ENCODE measurements at regions not wholly inside any gene's neighbourhood (a gene's known extent, or its start where the extent isn't known, plus 50 kb on each side); places are given as distances from the start of the nearest gene placed in this dataset.
"Not testable (repeated sequence)": the region's sequence is repeated elsewhere in the genome, so short reads cannot be mapped to it uniquely, and the experiment has no call there.

DNA sequence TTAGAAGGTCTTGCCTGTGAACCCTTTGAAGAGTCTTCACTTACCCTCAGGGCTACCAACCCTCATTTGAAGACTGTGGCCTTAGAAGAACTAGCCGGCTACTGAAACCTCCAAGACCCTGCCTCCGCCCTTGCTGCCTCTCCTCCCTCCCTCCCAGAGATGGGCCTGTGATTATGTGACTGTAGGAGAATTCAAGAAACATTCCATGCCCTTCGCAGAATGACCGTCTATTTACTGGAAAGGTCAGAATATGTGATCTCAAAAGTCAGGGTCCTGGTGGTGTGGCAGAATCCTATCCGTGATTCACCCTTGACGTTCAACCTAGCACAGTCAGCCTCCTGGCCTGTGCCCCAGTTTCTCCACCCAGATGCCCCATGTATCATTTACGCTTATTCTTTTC lies 109.6 kb downstream of the CTNND1 start:
- DNase-seq, result no peak

DNA sequence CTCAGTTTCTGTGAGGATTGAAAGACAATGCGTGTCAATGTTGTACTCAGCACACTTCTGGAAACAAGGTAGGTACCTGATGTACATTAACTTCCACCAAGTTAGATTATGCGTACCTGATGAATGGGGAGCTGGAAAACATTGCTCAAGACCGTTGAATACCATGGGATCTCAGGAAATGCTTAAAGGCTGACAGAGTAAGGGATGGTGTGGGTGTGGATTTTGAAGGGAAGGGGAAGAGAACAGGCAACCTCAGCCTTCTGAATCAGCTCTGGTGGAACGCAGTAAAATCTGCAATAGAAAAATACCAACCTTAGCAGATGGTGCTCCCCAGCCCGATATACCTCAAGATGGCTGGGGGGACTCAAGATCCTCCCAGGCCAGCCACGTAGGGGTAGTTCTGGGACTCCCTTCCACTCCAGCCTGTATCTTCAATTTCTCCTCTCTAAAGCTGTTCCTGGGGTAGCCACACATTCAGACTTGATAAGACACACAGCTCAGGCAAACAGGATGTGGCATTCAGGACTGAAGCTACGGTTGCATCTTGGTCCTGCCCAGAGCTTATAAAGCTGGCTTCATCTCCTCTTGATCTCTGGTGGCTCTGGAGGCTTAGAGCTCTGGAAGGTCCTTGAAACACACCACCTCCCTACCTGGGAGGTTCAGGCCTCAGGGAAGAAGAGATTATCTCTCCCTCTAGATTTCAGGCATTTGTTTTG lies 111.8 kb downstream of the CTNND1 start:
- DNase-seq, result no peak

DNA sequence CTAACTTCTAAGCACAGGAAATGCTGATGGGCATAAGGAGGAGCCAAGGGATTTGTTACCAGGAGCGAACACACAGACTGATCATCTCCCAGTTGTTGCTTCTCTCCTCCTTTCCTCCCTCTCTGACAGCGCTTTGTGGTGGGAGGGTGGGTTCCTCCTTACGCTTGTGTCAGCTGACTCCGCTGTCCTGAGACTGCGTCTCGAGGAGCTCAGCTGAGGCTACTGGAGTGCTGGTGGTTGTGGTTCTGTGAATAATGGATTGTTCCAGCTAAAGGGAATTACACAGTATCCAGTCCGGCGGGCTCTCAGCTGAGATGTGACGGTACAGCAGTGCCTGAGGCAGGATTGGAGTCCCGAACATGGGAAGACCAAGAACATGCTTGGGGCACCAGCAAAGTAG lies 113.4 kb downstream of the CTNND1 start:
- DNase-seq, result no peak

DNA sequence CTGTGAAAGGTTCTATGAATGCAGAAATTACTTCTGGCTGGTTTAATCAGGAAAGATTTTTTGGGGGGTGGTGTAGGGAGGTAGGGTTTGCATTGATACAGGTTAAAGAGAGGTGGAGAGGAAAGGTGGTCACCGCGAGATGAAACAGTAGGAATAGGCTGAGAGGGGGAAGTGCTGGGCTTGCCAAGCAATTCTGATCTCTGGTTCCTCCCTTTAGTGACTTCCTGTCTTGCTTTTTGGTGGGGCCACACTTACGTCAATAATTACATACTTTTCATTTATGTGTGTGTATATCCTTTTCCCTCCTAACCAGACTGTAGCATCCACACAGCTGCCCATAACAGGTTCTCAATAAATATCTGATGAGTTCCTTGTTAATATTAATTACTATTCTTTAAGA lies 120.0 kb downstream of the CTNND1 start:
- DNase-seq, result no peak

DNA sequence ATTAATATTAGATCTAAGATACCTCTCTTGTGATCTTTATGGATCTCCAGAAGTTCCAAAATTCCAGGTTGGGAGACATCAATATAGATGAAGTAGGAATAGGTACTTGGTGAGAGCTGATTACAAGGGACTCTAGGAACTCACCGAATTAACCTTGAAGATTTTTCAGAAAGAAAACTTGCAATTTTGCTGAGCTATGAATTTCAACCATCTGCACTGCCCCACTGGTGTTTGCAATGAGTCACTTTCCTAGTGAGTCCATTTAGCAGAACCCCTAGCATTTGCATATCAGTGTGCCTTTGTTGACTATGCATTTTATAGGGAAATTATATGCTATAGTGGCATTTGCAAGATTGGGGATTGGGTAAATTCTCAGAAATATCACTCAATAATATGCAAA lies 122.0 kb downstream of the CTNND1 start:
- DNase-seq, result no peak

DNA sequence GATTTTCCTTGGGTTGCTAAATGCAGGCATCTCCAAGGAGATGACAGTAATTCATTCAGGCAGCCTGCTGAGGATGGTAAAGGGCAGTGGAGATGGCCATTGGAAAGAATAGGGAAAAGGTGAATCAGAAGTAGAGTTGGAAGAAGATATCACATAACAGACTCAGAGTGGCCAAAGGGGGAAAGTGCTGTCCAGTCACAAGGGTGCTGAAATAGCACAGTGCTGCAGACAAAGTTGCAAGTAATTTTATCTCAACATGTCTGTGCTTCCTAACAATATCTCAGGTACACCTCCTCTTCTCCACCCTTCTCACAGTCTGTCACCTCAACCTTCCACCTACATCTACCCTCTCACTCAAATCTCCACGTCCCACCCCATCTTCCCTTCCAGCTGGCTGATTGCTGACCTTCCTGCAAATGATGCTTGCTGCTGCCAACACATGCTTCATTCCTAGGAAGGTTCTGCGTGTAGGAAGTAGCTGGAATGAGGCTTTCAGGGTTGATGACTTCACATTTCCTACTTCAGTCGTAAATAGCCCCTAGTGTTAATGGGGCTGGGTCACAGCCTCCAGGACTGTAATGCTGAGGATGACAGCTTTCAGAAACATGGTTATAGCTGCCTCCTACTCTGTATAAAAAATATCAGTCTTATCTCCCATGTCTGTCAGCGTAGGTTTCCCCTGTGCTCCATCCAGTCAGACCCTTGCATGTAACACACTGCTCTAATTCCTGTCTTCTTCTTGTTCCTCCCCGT lies 123.9 kb downstream of the CTNND1 start:
- DNase-seq, result no peak

DNA sequence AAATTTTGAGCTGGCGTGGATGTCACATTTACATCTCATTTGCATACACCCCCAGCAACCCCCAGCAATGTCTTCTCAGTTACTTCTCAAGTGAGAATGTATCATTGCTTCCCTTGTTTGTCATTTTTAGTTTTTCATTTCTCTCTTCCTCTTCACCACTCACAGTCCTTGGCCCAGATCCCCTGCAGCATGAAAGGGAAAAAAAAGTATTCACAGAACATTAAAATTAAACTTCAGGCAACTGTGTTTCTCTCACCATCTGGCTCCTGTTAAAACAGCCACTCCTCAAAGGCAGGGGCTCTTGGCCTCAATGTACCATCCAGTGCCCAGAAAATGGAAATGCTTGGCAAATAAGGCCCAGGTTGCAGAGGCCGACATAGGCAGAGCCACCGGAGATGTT lies 126.8 kb downstream of the CTNND1 start:
- no peak for DNase-seq

DNA sequence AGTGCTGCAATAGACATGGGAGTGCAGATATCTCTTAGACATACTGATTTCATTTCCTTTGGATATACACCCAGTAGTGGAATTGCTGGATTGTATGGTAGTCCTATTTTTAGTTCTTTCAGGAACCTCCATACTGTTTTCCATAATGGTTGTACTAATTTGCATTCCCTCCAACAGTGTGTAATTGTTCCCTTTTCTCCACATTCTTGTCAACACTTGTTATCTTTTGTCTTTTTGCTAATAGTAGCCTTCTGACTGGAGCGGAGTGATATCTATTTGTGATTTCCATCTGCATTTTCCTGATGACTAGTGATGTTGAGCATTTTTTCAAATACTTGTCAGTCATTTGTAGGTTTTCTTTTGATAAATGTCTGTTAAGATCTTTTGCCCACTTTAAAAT lies 128.9 kb downstream of the CTNND1 start:
- no peak for DNase-seq

DNA sequence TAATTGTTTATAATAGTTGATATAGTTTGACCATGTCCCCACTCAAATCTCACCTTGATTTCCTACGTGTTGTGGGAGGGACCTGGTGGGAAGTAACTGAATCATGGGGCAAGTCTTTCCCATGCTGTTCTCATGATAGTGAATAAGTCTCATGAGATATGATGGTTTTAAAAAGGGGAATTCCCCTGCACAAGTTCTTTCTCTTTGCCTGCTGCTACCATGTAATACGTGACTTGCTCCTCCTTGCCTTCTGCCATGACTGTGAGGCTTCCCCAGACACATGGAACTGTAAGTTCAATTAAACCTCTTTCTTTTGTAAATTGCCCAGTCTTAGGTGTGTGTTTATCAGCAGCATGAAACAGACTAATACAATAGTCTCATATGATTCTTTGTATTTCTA lies 130.5 kb upstream of the OR9Q1 start:
- not testable (repeated sequence) for DNase-seq

DNA sequence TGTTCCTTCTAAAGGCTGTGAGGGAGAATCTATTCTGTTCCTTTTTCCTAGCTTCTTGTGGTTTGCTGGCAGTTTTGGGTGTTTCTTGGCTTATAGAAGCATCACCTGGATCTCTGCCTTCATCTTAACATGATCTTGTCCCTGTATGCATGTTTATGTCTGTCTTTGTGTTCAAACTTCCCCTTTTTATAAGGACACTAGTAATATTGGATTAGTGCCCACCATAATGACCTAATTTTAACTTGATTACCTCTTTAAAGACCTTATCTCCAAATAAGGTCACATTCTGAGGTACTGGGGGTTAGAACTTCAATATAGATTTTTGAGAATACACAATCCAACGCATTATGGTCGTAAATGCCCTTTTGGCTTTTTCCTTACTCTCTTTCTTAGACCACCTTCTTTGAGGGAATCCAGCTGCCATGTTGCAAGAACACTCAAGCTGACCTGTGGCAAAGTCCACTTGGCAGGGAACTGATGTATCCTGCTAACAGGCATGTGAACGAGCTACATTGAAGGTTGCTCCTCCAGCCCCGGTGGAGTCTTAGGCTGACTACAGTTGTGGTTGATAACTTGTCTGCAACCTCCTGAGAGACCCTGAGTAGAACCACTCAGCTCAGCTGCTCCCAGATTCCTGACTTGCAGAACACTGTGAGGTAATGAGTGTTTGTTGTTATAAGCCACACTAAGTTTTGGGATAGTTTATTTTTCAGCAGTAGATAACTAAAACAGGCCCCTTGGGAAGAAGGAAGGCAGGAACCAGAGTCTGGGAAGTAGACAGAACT lies 127.1 kb upstream of the OR9Q1 start:
- DNase-seq, result no peak

DNA sequence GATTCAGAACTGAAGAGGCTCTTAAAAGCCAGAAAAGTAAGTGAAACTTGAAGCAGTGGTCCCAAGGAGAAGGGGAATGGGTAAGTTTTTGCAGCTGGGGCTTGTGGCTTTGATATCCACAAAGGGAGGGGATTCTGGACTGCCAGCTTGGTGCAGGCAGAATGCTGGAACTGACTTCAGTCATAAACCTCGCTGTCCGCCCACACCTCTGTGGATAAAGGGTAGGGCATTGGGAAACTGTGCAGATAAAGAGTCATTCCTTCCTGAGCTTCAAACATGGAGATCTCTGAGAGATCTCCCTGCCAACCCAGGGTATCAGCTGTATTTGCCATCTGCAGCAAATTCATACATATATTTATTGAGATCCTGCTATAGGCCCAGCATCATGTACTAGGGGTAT lies 124.3 kb upstream of the OR9Q1 start:
- DNase-seq, result no peak

DNA sequence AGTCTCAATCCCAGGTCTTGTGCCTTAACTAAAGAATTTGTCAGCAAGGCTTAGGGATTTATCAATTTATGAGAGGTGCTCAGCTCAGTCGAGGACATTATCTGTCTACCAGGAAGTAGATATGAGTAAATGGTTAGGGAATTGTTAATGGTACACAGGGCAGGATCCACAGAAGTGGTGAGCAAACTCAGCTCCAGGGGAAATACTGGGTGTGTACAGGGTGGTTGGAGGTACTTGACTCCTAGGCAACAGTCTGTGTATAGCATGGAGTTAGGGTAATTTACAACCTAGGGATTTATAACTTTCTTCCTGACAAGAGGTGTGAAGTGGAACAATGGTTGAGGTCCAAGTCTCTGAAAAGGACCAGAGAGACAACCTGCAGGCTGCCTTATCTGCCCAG lies 123.4 kb upstream of the OR9Q1 start:
- DNase-seq, result no peak

DNA sequence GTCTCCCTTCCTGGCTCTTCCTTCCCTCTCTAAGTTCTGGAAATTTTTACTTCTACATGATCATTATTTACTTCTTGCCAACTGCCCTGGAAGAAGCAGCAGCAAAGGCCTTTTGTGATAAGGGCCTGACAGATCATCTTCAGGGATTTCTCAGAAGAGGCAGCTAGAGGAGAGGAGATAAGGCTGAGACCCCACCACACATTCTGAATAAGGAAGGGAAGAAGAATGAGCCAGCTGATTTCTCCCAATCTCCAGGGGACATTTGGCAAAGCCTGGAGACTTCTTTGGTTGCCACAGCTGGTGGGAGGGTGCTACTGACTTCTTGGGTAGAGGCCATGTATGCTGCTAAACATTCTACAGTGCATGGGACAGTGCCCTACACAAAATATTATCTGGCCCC lies 122.4 kb upstream of the OR9Q1 start:
- DNase-seq, result no peak

DNA sequence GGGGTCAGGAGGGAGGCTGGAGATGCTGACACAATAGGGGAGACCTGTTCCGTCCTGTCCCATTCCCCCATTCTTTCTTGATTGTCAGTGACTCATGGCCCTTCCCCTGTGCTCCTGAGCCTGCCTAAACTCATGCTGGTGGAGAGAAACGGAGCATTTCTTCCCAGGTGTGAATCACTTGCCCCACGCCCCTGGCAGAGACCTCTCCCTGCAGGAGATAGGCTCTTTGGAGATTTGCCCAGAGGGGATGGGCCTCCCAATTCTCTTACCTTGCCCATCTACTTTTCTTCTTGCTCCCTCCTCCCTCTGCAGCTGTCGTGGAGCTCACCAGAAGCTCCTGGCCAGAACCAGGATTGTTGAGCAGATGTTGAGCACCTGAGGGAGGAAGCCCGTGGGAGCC lies 121.9 kb upstream of the OR9Q1 start:
- DNase-seq, result no peak

DNA sequence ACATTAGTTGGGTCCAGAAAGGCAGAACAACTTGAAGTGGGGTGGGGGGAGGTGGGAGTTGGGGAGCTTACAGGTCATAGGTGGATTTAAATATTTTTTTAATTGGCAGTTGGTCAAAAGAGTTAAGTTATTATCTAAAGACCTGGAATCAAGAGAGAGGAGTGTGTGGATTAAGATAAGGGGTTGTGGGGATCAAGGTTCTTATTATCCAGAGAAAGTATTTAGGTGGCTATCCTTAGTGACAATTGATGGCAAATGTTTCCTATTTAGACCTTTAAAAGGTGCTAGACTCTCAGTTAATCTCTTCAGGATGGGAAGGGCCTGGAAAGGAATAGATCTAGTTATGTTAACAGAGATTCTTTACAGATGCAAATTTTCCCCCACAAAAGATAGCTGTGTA lies 120.7 kb upstream of the OR9Q1 start:
- no peak for DNase-seq

DNA sequence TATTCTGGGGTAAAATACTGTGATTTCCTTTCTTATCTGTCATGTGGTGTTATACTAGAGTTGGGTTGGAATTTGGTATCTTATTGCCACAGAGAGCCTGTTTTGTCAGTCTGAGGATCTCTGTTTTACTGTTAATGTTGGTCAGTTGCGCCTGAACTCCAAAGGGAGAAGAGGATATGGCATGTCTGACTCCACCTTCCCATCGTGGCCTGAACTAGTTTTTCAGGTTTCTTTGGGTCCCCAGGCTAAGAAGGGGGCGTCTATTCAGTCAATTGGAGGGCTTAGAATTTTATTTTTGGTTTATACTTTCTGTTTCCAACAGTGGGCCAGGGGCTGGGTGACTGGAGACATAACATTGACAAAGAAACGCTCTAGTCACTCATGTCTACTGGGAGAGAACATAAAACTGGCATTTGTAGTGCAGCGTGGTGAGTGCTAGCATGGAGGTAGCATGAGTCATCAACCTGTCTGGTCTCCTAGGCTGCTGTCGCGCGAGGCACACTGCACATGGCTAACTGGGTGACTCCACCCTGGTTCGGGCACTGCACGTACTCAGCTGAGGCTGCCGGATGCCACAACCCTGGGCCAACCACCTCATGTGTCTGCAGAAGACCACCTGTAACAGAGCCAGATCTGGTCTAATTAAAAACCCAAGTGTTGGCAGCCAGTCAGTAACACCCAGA lies 120.1 kb upstream of the OR9Q1 start:
- peak; percentile 22 for DNase-seq

DNA sequence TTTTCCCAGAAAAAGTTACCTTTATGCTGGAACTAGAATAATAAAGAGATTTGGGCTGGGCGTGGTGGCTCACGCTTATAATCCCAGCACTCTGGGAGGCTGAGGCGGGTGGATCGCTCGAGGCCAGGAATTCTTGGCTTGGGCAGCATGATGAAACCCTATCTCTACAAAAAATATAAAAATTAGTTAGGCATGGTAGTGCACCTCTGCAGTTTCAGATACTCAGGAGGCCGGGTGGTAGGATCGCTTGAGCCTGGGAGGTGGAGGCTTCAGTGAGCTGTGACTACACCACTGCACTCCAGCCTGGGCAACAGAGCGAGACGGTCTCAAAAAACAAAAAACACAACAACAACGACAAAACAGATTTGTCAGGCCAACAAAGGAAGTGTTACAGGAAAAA lies 119.3 kb upstream of the OR9Q1 start:
- no peak for DNase-seq

DNA sequence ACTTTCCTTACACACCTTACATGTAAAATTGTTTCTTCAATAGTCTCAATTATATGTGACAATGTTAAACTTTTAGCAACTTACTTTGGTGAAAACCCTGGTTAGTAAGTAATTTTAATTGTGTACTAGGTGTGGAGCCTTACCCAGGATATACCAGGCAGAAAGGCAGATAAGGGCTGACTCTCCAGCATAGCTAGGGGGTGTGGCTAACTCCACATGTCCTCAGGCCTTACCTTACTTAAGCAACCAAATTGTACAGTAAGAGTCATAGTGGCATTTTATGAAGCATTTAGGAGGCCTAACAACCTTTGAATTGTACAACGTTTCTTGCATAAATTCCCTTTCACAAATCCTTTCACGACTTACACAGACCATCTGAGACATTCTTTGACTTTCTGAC lies 118.2 kb upstream of the OR9Q1 start:
- no peak for DNase-seq

DNA sequence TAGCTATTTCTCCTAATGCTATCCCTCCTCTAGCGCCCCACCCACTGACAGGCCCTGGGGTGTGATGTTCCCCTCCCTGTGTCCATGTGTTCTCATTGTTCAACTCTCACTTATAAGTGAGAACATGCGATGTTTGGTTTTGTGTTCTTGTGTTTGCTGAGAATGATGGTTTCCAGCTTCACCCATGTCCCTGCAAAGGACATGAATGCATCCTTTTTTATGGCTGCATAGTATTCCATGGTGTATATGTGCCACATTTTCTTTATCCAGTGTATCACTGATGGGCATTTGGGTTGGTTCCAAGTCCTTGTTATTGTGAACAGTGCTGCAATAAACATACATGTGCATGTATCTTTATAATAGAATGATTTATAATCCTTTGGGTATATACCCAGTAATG lies 115.3 kb upstream of the OR9Q1 start:
- not testable (repeated sequence) for DNase-seq

DNA sequence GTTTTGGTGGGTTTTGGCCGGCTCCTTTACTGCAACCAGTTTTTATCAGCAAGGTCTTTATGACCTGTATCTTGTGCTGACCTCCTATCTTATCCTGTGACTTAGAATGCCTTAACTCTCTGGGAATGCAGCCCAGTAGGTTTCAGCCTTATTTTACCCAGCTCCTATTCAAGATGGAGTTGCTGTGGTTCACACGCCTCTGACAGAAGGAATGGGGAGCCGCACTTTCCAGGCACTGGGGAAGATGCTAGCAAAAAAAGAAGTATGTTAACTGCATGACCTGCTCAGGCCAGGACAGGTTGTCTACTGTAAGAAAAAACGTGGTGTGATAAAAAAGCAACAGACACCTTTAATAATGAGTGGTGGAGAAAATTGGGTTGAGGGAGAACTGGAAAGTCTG lies 112.2 kb upstream of the OR9Q1 start:
- not testable (repeated sequence) for DNase-seq

DNA sequence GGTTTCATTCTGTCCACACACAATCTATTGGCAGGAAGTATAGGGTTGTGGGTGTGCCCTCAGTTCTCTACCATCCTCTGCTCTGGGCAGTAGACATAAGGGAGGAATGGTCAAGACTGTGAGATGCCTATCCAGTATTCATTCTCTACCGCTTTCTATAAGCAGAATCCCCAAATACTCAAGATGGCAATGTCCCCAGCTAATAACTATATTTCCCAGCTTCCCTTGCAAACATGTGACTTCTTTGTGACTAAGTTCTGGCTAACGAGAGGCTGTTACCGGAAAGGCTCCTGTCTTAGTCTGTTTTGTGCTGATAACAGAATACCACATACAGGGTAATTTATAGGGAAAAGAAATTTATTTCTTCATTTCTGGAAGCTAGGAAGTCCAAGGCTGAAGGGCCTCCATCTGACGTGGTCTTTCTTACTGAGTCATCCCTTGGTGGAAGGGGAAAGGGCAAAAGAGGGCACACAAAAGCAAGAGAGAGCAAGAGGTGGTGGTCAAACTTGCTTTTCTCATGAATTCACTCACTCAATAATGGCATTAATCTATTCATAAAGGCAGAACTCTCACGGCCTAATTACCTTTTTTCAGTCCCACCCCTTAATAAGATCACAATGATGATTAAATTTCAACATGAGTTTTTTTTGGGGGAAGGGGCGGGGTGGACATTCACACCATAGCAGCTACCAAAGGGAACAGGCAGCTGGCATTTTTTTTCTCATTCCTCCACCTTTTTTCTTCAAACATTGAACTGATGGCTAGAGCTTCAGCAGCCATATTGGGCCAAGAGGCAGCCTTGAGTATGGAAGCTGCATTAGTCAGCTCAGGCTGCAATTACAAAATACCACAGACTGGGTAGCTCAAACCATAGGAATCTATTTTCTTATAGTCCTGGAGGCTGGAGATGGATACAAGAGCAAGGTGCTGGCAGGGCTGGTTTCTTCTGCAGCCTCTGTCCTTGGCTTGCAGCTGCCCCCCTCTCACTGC lies 109.7 kb upstream of the OR9Q1 start:
- DNase-seq, result no peak

DNA sequence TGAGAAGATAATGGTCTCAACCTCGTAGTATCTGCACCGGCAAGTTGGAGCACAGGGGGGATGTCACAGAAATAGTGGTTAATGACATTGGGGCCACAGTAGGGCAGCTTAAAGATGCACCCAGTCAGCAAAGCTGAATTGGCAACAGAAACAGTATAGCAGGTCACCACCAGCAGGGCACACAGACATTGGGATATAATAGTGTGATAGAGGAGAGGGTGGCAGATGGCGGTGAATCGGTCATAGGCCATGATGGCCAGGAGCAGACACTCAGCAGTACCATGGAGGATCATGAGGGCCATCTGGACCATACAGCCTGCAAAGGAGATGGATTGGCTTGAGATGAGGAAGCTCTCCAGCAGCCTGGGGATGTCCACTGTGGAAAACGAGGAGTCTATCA lies 106.0 kb upstream of the OR9Q1 start:
- DNase-seq, result no peak

Measured in stimulated activated CD4-positive, alpha-beta T cell treated with anti-CD3 and anti-CD28 coated beads, Interleukin-4, amount 100 ng/mL, for 1 hour (primary cell).